H1 (cell line): ENCODE measurements at regions not wholly inside any gene's neighbourhood (a gene's known extent, or its start where the extent isn't known, plus 50 kb on each side); places are given as distances from the start of the nearest gene placed in this dataset.

ENCODE experiments used
- CTCF ChIA-PET: fragments of 300-600 bp; sonication (Branson Sonifier 250); formaldehyde crosslinking; loops from one replicate; lab custom pipeline; 2021; ENCODE audit not compliant: partially characterized antibody; lab: Charles Lee
- POLR2A ChIA-PET: fragments of 300-600 bp; sonication (Branson Sonifier 250); formaldehyde crosslinking; loops from one replicate; lab custom pipeline; 2021; ENCODE audit warnings: inconsistent platforms; ENCODE audit not compliant: partially characterized antibody; lab: Charles Lee
- DNase-seq, 2 experiments: peaks; one replicate each; pipeline versions ENCODE4 v3.0.0 to v3.0.0-alpha.2; 2010 to 2022; ENCODE audit warnings: low spot score in 2 of 2, low read depth in 1 of 2, mixed read lengths in 1 of 2
- FAIRE-seq: peaks from 2 replicates; lab custom pipeline; 2011; peaks lifted over from hg19 to GRCh38; lab: Jason Lieb, UNC
- H2AFZ ChIP-seq: 2 replicates; pipeline ENCODE4 v1.8.1; 2012; ENCODE audit warnings: low read length, inconsistent platforms
- H2AK5ac ChIP-seq: 2 replicates; pipeline ENCODE4 v1.6.1; 2013; ENCODE audit warnings: low read depth, low read length
- H2BK120ac ChIP-seq: replicated peaks from 2 replicates; pipeline ENCODE3; 2013; ENCODE audit warnings: low read depth, low read length, inconsistent platforms
- H2BK12ac ChIP-seq: 2 replicates; pipeline ENCODE4 v1.6.1; 2013; ENCODE audit warnings: low read depth, low read length
- H2BK15ac ChIP-seq: 2 replicates; pipeline ENCODE4 v1.6.1; 2013; ENCODE audit warnings: low read length
- H2BK20ac ChIP-seq: 2 replicates; pipeline ENCODE4 v1.6.1; 2013; ENCODE audit warnings: low read length
- H2BK5ac ChIP-seq: 2 replicates; pipeline ENCODE4 v1.6.1; 2013; ENCODE audit warnings: low read depth, low read length
- H3K14ac ChIP-seq: 2 replicates; pipeline ENCODE4 v1.6.1; 2013; ENCODE audit warnings: inconsistent platforms; ENCODE audit not compliant: insufficient read length
- H3K18ac ChIP-seq: 2 replicates; pipeline ENCODE4 v1.6.1; 2013; ENCODE audit warnings: low read length; ENCODE audit errors: extremely low read depth
- H3K23ac ChIP-seq: 2 replicates; pipeline ENCODE4 v1.6.1; 2013; ENCODE audit warnings: inconsistent platforms; ENCODE audit not compliant: insufficient read length
- H3K23me2 ChIP-seq: 2 replicates; pipeline ENCODE4 v1.6.1; 2013; ENCODE audit warnings: low read depth, low read length
- H3K27ac ChIP-seq: 2 replicates; pipeline ENCODE4 v1.6.1; 2011; ENCODE audit warnings: low read depth, low read length, inconsistent platforms
- H3K27me3 ChIP-seq, 4 experiments: replicated peaks in 1 of 4; 1 replicate in 1 of 4; 2 replicates in 3 of 4; pipeline versions ENCODE4 v1.6.1 to v1.8.1; 2011 to 2013; ENCODE audit warnings: low read length in 3 of 4, mild to moderate bottlenecking in 3 of 4, inconsistent platforms in 2 of 4, mixed read lengths in 2 of 4, moderate library complexity in 1 of 4; ENCODE audit not compliant: control insufficient read depth in 3 of 4, insufficient read depth in 3 of 4; ENCODE audit errors: extremely low read depth in 1 of 4
- H3K36me3 ChIP-seq, 4 experiments: 2 replicates each; pipeline versions ENCODE4 v1.6.1 to v1.8.1; 2011 to 2013; ENCODE audit warnings: mild to moderate bottlenecking in 4 of 4, low read length in 3 of 4, moderate library complexity in 2 of 4, control low read depth in 1 of 4, inconsistent platforms in 1 of 4; ENCODE audit not compliant: insufficient read depth in 4 of 4, control insufficient read depth in 2 of 4
- H3K4ac ChIP-seq: replicated peaks from 2 replicates; pipeline ENCODE3; 2013; ENCODE audit warnings: low read length, low read depth, mixed read lengths, inconsistent platforms; ENCODE audit not compliant: insufficient read length
- H3K4me1 ChIP-seq, 4 experiments: replicated peaks in 1 of 4; 1 replicate in 1 of 4; 2 replicates in 3 of 4; pipeline versions ENCODE4 v1.6.1 to v1.8.1; 2011 to 2013; ENCODE audit warnings: low read length in 3 of 4, inconsistent platforms in 2 of 4, mixed read lengths in 1 of 4; ENCODE audit not compliant: insufficient read depth in 4 of 4, control insufficient read depth in 3 of 4
- H3K4me2 ChIP-seq, 2 experiments: 2 replicates each; pipeline versions ENCODE4 v1.6.1 to v1.8.1; 2011 to 2013; ENCODE audit warnings: low read depth in 2 of 2, low read length in 2 of 2, control low read depth in 1 of 2, inconsistent platforms in 1 of 2, mild to moderate bottlenecking in 1 of 2; ENCODE audit not compliant: insufficient read depth in 1 of 2
- H3K4me3 ChIP-seq, 4 experiments: fragments of 200-600, 300-600 bp in 1 of 4; sonication (generic), shearing (Covaris generic), sonication (Bioruptor Twin) in 1 of 4; 2 replicates each; pipeline versions ENCODE4 v1.5.1 to v1.8.1; 2011 to 2016; ENCODE audit warnings: low read length in 4 of 4, low read depth in 3 of 4, control low read depth in 2 of 4, inconsistent platforms in 2 of 4, mild to moderate bottlenecking in 2 of 4, mixed read lengths in 1 of 4, moderate library complexity in 1 of 4; ENCODE audit not compliant: insufficient read depth in 2 of 4; ENCODE audit errors: extremely low read depth in 1 of 4
- H3K56ac ChIP-seq: replicated peaks from 2 replicates; pipeline ENCODE3; 2013; ENCODE audit warnings: low read depth, mild to moderate bottlenecking, mixed read lengths, low read length, inconsistent platforms; ENCODE audit not compliant: insufficient read length
- H3K79me1 ChIP-seq: 2 replicates; pipeline ENCODE4 v1.6.1; 2013; ENCODE audit warnings: low read depth, low read length, control low read depth
- H3K79me2 ChIP-seq, 2 experiments: 2 replicates each; pipeline versions ENCODE4 v1.6.1 to v1.8.1; 2012 to 2013; ENCODE audit warnings: low read length in 2 of 2, mild to moderate bottlenecking in 2 of 2, inconsistent platforms in 1 of 2; ENCODE audit not compliant: insufficient read depth in 2 of 2, control insufficient read depth in 1 of 2
- H3K9ac ChIP-seq, 4 experiments: replicated peaks in 1 of 4; 1 replicate in 1 of 4; 2 replicates in 3 of 4; pipeline versions ENCODE4 v1.6.1 to v1.8.1; 2011 to 2013; ENCODE audit warnings: low read depth in 3 of 4, low read length in 3 of 4, control low read depth in 2 of 4, mild to moderate bottlenecking in 2 of 4, moderate library complexity in 2 of 4, inconsistent platforms in 1 of 4; ENCODE audit errors: extremely low read depth in 1 of 4
- H3K9me3 ChIP-seq, 2 experiments: 2 replicates each; pipeline versions ENCODE4 v1.6.1 to v1.8.1; 2012 to 2013; ENCODE audit warnings: mild to moderate bottlenecking in 2 of 2, moderate library complexity in 2 of 2, control low read depth in 1 of 2, inconsistent platforms in 1 of 2, low read depth in 1 of 2, low read length in 1 of 2, mixed read lengths in 1 of 2; ENCODE audit not compliant: insufficient read depth in 2 of 2
- H4K20me1 ChIP-seq, 2 experiments: replicated peaks in 1 of 2; 2 replicates each; pipeline versions ENCODE3 to v1.8.1; 2011 to 2013; ENCODE audit warnings: inconsistent platforms in 2 of 2, low read length in 2 of 2, mild to moderate bottlenecking in 1 of 2; ENCODE audit not compliant: insufficient read depth in 2 of 2, control insufficient read depth in 1 of 2
- H4K5ac ChIP-seq: 2 replicates; pipeline ENCODE4 v1.6.1; 2013; ENCODE audit warnings: low read length, low read depth, mixed read lengths, inconsistent platforms; ENCODE audit not compliant: insufficient read length
- H4K8ac ChIP-seq: 2 replicates; pipeline ENCODE4 v1.8.0; 2013; ENCODE audit warnings: mild to moderate bottlenecking, moderate library complexity, low read length, inconsistent platforms; ENCODE audit not compliant: insufficient read depth; ENCODE audit errors: extremely low read depth
- H4K91ac ChIP-seq: replicated peaks from 2 replicates; pipeline ENCODE3; 2013; ENCODE audit warnings: low read length, mixed read lengths, inconsistent platforms; ENCODE audit not compliant: insufficient read length
- CHD2 ChIP-seq: IDR thresholded peaks from 2 replicates; pipeline ENCODE4 v1.6.1; 2012; ENCODE audit warnings: low read length, improper control_type of control experiment
- CREB1 ChIP-seq: IDR thresholded peaks from 2 replicates; pipeline ENCODE4 v1.6.1; 2012; ENCODE audit warnings: inconsistent platforms
- HDAC6 ChIP-seq: IDR thresholded peaks from one replicate; pipeline ENCODE4 v1.7.1; 2012; ENCODE audit warnings: low read depth, mild to moderate bottlenecking, inconsistent platforms, low read length, moderate library complexity
- JUN ChIP-seq: IDR thresholded peaks from 2 replicates; pipeline ENCODE4 v1.6.1; 2011; ENCODE audit warnings: low read depth, mild to moderate bottlenecking, improper control_type of control experiment, low read length
- POLR2AphosphoS5 ChIP-seq: IDR thresholded peaks from 2 replicates; pipeline ENCODE4 v1.6.1; 2011; ENCODE audit warnings: low read depth, low read length
- RAD21 ChIP-seq, 2 experiments: IDR thresholded peaks in 1 of 2; conservative IDR thresholded peaks in 1 of 2; 2 replicates each; pipeline ENCODE4 v1.6.1; 2011; ENCODE audit warnings: low read depth in 2 of 2, low read length in 2 of 2, improper control_type of control experiment in 1 of 2, inconsistent platforms in 1 of 2, mild to moderate bottlenecking in 1 of 2, moderate library complexity in 1 of 2
- RXRA ChIP-seq: IDR thresholded peaks from 2 replicates; pipeline ENCODE4 v1.6.1; 2011; ENCODE audit warnings: low read depth, mild to moderate bottlenecking, low read length, moderate library complexity; ENCODE audit not compliant: insufficient read depth
- SAP30 ChIP-seq: fragments of 300-600 bp; sonication (generic); IDR thresholded peaks from 2 replicates; pipeline ENCODE4 v1.7.1; 2012; ENCODE audit warnings: low read length, moderate library complexity, mild to moderate bottlenecking, inconsistent platforms; ENCODE audit not compliant: insufficient read depth, insufficient replicate concordance
- SIN3A ChIP-seq, 2 experiments: IDR thresholded peaks in 1 of 2; conservative IDR thresholded peaks in 1 of 2; 2 replicates each; pipeline ENCODE4 v1.6.1; 2011 to 2012; ENCODE audit warnings: low read length in 2 of 2, improper control_type of control experiment in 1 of 2, low read depth in 1 of 2, mild to moderate bottlenecking in 1 of 2
- SIX5 ChIP-seq: IDR thresholded peaks from 2 replicates; pipeline ENCODE4 v1.6.1; 2011; ENCODE audit warnings: mild to moderate bottlenecking, low read depth, low read length
- SP4 ChIP-seq: IDR thresholded peaks from 2 replicates; pipeline ENCODE4 v1.6.1; 2012; ENCODE audit warnings: low read length, inconsistent platforms
- SRF ChIP-seq: IDR thresholded peaks from 2 replicates; pipeline ENCODE4 v1.6.1; 2011; ENCODE audit warnings: mild to moderate bottlenecking, low read depth, low read length, moderate library complexity

DNA sequence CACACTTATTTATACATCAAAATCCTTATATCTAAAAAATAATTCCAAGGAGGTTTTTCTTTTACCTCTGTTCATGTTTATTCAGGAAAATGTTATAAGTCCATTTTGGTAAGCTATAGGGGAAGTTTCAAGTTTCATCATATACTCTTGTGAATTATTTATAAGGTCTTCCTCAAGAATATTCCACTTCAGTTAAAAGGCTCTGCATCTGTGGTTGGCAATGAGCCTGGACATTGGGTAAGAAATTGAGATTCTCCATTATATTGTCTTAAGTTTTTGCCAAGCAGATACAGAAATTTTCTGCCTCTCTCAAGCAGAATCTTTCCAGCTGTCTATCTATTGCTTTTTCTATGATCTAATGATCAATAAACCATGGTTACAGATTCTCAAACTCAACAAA lies 641.9 kb downstream of the NLGN4X start:
- Histone ChIP-seq H4K8ac (no peak overlapping the region), H2AK5ac (no peak overlapping the region), H3K23me2 (no peaks in the 10 kb centered on the region), H2BK15ac (no peak overlapping the region), H3K9ac (no peak overlapping the region), H3K27ac (no peak overlapping the region), H3K4ac (no peak overlapping the region), H2BK5ac (no peak overlapping the region), H3K4me3 (no peak overlapping the region), H2BK120ac (no peak overlapping the region), H3K4me2 (no peak overlapping the region), H3K79me1 (no peaks in the 10 kb centered on the region), H3K23ac (no peak overlapping the region), H4K5ac (no peak overlapping the region), H3K36me3 (no peaks in the 10 kb centered on the region), H2AFZ (no peak overlapping the region), H4K91ac (no peak overlapping the region), H3K9me3 (no peaks in the 10 kb centered on the region), H4K20me1 (no peaks in the 10 kb centered on the region), H2BK12ac (no peak overlapping the region), H3K14ac (no peak overlapping the region), H3K79me2 (no peaks in the 10 kb centered on the region), H3K18ac (no peak overlapping the region), H3K4me1 (no peaks in the 10 kb centered on the region), H2BK20ac (no peak overlapping the region), H3K56ac (no peak overlapping the region), H3K27me3 (no peaks in the 10 kb centered on the region)
- TF ChIP-seq POLR2AphosphoS5, result no peak
- TF ChIP-seq SIN3A (conservative IDR thresholded peaks at IDR 0.05 in 1 of 2, IDR thresholded peaks at IDR 0.05 in 1 of 2; ENCODE audit: low read depth in 1 of 2, low read length in 2 of 2), result no peak
- TF ChIP-seq JUN, result no peak
- no peak for TF ChIP-seq HDAC6
- TF ChIP-seq SRF, result no peak
- no peak for TF ChIP-seq SP4
- TF ChIP-seq SAP30, result no peak
- TF ChIP-seq CHD2, result no peak
- TF ChIP-seq RAD21 (IDR thresholded peaks at IDR 0.05 in 1 of 2, conservative IDR thresholded peaks at IDR 0.05 in 1 of 2; ENCODE audit: low read depth in 2 of 2, low read length in 2 of 2), result no peak
- TF ChIP-seq RXRA, result no peak
- no peak for TF ChIP-seq SIX5
- no peak for TF ChIP-seq CREB1
- POLR2A ChIA-PET, result no interaction called here
- FAIRE-seq (no peak), DNase-seq (no peak)
- CTCF ChIA-PET, result no interaction called here
